Testis (tissue), 2 donors: ENCODE measurements at regions not wholly inside any gene's neighbourhood (a gene's known extent, or its start where the extent isn't known, plus 50 kb on each side); places are given as distances from the start of the nearest gene placed in this dataset.
A peak's percentile ranks its signal among the peaks of the same experiment; 100 is the strongest.

ENCODE experiments used
- DNase-seq: peaks from one replicate; pipeline ENCODE4 v3.0.0-alpha.2; 2019
- H3K27ac ChIP-seq, 2 donors: fragments of 200-600 bp; sonication (generic); one replicate each; pipeline ENCODE4 v1.5.1; 2019
- H3K27me3 ChIP-seq: fragments of 200-600 bp; sonication (generic); one replicate; pipeline ENCODE4 v1.5.1; 2019
- H3K36me3 ChIP-seq: fragments of 200-600 bp; sonication (generic); one replicate; pipeline ENCODE4 v1.5.1; 2017; ENCODE audit warnings: low read depth; ENCODE audit errors: missing control alignments
- H3K4me1 ChIP-seq: fragments of 200-600 bp; sonication (generic); one replicate; pipeline ENCODE4 v1.5.1; 2019
- H3K4me3 ChIP-seq, 2 donors: fragments of 200-600 bp; sonication (generic); one replicate each; pipeline ENCODE4 v1.5.1; 2017 to 2019
- H3K9me3 ChIP-seq: fragments of 200-600 bp; sonication (generic); one replicate; pipeline ENCODE4 v1.5.1; 2017
- POLR2A ChIP-seq: fragments of 450-650 bp; IDR thresholded peaks from one replicate; pipeline ENCODE4 v1.6.1; 2017; ENCODE audit warnings: antibody characterized with exemption, mild to moderate bottlenecking, moderate library complexity
- WGBS, 2 donors: methylation state at CpG; one replicate each; pipeline ENCODE4 v1.1.5; 2018; 5-methylcytosine and 5-hydroxymethylcytosine counted together
- intact Hi-C: fragments of 100-400 bp; cut with DNase I; formaldehyde crosslinking; loops from one replicate; pipeline ENCODE4 v1.15.1; 2023; ENCODE audit warnings: low total_unique reads
- TF ChIP-seq, protein P1 (sequence below), 3 experiments: fragments of 450-650 bp in 2 of 3; fragments of 200-600 bp in 1 of 3; sonication (generic) in 1 of 3; IDR thresholded peaks; one replicate each; pipeline ENCODE4 v1.5.1; 2016 to 2019; ENCODE audit warnings: antibody characterized with exemption in 3 of 3, mild to moderate bottlenecking in 2 of 3, moderate library complexity in 1 of 3

DNA sequence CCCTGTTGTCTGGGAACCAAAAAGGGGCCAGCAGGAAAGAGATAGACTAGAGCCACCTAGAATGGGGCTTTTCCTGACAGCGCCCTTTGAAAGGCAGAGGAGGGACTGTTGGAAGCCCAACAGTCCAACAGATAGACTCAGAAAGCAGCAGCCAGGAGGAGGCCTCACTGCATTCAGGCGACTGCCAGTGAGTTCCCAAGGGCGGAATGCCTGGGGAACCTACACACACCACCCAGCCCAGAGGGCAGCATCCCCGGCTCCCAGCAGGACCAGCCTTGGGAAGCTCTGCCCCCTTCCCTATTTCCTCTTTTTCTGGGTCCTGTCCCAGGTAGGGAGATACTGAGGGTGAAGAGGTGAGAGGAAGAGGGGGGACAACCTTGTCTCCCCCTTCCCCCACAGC, 192.4 kb upstream of the KLF4 start:
- DNase-seq, result no peak
- Histone ChIP-seq H3K4me1 (no peaks in the 10 kb centered on the region), H3K36me3 (no peaks in the 10 kb centered on the region), H3K9me3 (no peaks in the 10 kb centered on the region), H3K27me3 (no peaks in the 10 kb centered on the region), H3K27ac (no peak overlapping the region), H3K4me3 (no peak overlapping the region)
- TF ChIP-seq POLR2A, result no peak
- TF ChIP-seq, protein P1, sequence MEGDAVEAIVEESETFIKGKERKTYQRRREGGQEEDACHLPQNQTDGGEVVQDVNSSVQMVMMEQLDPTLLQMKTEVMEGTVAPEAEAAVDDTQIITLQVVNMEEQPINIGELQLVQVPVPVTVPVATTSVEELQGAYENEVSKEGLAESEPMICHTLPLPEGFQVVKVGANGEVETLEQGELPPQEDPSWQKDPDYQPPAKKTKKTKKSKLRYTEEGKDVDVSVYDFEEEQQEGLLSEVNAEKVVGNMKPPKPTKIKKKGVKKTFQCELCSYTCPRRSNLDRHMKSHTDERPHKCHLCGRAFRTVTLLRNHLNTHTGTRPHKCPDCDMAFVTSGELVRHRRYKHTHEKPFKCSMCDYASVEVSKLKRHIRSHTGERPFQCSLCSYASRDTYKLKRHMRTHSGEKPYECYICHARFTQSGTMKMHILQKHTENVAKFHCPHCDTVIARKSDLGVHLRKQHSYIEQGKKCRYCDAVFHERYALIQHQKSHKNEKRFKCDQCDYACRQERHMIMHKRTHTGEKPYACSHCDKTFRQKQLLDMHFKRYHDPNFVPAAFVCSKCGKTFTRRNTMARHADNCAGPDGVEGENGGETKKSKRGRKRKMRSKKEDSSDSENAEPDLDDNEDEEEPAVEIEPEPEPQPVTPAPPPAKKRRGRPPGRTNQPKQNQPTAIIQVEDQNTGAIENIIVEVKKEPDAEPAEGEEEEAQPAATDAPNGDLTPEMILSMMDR (IDR thresholded peaks at IDR 0.05), result no peak
- intact Hi-C loops, result no loop called here
- WGBS, 2 donors, result 77 to 78% methylated on average over 4 of the region's 4 CpGs

DNA sequence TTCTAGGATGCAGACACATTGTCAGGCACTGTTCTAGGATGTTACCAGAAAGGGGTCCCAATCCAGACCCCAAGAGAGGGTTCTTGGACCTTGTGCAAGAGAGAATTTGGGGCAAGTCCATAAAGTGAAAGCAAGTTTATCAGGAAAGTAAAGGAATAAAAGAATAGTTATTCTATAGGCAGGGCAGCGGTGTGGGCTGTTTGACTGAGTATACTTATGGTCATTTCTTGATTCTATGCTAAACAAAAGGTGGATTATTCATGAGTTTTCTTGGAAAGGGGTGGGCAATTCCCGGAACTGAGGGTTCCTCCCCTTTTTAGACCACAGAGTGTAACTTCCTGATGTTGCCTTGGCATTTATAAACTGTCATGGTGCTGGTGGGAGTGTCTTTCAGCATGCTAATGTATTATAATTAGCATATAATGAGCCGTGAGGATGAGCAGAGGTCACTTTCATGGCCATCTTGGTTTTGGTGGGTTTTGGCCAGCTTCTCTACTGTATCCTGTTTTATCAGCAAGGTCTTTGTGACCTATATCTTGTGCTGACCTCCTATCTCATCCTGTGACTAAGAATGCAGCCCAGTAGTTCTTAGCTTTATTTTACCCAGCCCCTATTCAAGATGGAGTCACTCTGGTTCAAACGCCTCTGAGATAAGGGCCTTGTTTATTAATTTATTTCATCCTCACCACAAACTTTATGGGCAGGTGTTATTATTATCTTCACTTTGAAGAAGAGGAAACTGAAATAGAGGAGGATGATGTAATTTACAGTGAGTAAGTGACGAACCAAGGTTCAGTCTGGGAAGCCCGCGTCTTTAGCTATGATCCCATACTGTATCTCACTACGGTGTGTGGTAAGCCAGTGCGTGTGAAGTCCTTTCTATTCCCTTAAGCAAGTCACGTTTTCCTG, 186.0 kb upstream of the KLF4 start:
- WGBS, 2 donors, result 78 to 89% methylated on average over 10 of the region's 10 CpGs

DNA sequence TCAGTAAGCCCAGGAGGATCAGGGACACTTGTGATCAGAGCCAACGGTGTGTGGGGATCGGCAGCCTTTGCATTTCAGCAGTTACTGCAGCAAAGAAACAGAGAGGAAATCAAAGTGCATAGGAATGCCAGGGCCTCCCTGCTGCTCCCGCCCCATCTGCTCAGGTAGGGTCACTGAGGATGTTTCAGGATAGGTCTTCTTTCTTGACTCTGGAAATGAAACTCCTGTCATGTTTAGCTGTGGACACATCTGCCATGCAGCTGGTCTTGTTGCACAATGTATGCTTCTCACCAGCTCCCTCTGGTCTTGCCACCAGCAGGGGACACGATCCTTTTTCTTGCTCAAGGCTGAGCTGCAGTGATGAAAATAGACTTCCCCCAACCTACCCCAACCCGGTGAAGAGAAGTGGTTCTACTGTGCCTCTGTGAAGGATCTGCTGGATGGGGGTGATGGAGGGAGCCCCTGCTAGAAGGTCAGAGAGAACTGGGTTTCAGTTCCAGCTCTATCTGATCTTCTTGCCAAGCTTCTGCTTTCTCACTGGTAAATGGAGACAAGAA, 185.2 kb upstream of the KLF4 start:
- Histone ChIP-seq H3K27me3 (no peaks in the 10 kb centered on the region), H3K36me3 (no peaks in the 10 kb centered on the region), H3K4me3 (no peak overlapping the region), H3K27ac (no peak overlapping the region), H3K4me1 (no peaks in the 10 kb centered on the region), H3K9me3 (no peaks in the 10 kb centered on the region)
- peak; percentile 18 for DNase-seq
- TF ChIP-seq POLR2A, result no peak
- TF ChIP-seq, protein P1 (IDR thresholded peaks at IDR 0.05), result no peak
- intact Hi-C loops, result no loop called here
- WGBS, 2 donors, result 74 to 85% methylated on average over 5 of the region's 5 CpGs

More for the DNA sequence above, 186.0 kb upstream of the KLF4 start:
- no peak overlapping the region for H3K4me3 ChIP-seq
- H3K9me3 ChIP-seq, result no peaks in the 10 kb centered on the region
- TF ChIP-seq, protein P1 (IDR thresholded peaks at IDR 0.05), result no peak
- no peak for TF ChIP-seq POLR2A
- no peak overlapping the region for H3K27ac ChIP-seq
- no peaks in the 10 kb centered on the region for H3K27me3 ChIP-seq
- DNase-seq, result no peak
- no peaks in the 10 kb centered on the region for H3K36me3 ChIP-seq
- intact Hi-C loops, result no loop called here
- H3K4me1 ChIP-seq, result no peaks in the 10 kb centered on the region

DNA sequence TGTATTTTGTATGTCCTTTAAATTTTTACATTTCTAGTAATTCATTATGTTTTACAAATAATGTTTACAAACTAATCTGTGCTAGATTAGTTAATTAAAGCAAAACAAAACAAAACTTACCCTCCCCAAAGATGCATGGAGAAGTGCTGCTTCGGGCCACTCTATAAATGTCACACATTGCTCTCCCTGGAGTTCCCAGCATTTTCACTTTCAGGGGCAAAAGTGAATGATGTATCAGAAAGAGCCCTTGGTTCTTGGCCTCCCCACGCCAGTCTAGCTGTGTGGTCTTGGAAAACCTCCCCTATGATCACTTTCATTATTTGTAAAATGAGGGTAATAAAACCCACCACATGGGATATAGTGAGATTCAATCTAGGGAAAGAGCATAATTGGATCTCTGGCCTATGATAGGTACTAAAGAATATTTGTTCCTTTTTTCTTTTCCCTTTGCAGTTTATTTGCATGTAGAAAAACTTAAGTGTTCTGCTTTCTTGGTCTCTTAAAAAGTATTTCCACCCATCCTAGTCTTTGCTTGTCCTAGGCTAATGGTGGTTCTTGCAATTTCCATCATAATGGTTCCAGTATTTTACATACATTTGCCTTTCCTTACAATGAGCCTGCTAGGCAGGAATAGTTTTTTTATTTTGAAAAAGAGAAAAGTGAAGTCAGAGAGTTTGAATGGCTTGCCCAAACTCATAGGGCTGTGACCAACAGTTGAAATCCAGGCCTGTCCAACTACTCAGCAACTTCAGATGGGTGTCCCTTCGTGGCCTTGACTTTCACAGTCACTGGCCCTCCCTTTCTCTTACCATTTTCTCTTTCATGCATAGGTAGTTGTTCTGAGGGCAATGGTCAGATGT, 184.5 kb upstream of the KLF4 start:
- Histone ChIP-seq H3K27ac (no peak overlapping the region), H3K4me1 (no peaks in the 10 kb centered on the region), H3K4me3 (no peak overlapping the region), H3K27me3 (no peaks in the 10 kb centered on the region), H3K36me3 (no peaks in the 10 kb centered on the region), H3K9me3 (no peaks in the 10 kb centered on the region)
- TF ChIP-seq, protein P1 (IDR thresholded peaks at IDR 0.05), result no peak
- TF ChIP-seq POLR2A, result no peak
- WGBS, 2 donors, result 80 to 81% methylated on average over 3 of the region's 3 CpGs
- DNase-seq, result no peak
- intact Hi-C loops, result no loop called here
